ENCODE measurements at regions not wholly inside any gene's neighbourhood (a gene's known extent, or its start where the extent isn't known, plus 50 kb on each side); places are given as distances from the start of the nearest gene placed in this dataset.

- no peak overlapping the region for H3K4me3 ChIP-seq
- no peaks in the 10 kb centered on the region for H3K36me3 ChIP-seq
- no peaks in the 10 kb centered on the region for H3K27me3 ChIP-seq
- 82 to 100% methylated on average over 1 of the region's 1 CpG for WGBS, 2 donors
- H3K27ac ChIP-seq = no peak overlapping the region
- H3K9me3 ChIP-seq = no peaks in the 10 kb centered on the region
- no peak for TF ChIP-seq EP300 (IDR thresholded peaks at IDR 0.05)
- DNase-seq (no peak), ATAC-seq (ENCODE audit: low FRiP score in 2 of 2) (no peak)
- H3K4me1 ChIP-seq = no peaks in the 10 kb centered on the region
Observed at GRCh38 chr3:82054849-82055248, 293.4 kb upstream of the GBE1 start.

GRCh38 chr3:82053236-82053635, 291.8 kb upstream of the GBE1 start:
- H3K9me3 ChIP-seq = no peaks in the 10 kb centered on the region
- H3K4me3 ChIP-seq = no peak overlapping the region
- 79 to 84% methylated on average over 1 of the region's 1 CpG for WGBS, 2 donors
- DNase-seq (no peak), ATAC-seq (ENCODE audit: low FRiP score in 2 of 2) (no peak)
- no peaks in the 10 kb centered on the region for H3K27me3 ChIP-seq
- H3K27ac ChIP-seq = no peak overlapping the region
- H3K36me3 ChIP-seq = no peaks in the 10 kb centered on the region
- no peak for TF ChIP-seq EP300 (IDR thresholded peaks at IDR 0.05)
- no peak for TF ChIP-seq POLR2A (IDR thresholded peaks at IDR 0.05)
- TF ChIP-seq POLR2AphosphoS5 (IDR thresholded peaks at IDR 0.05) = no peak
- TF ChIP-seq CTCF (IDR thresholded peaks at IDR 0.05) = no peak
- no peaks in the 10 kb centered on the region for H3K4me1 ChIP-seq

GRCh38 chr3:82050382-82050781, 288.9 kb upstream of the GBE1 start:
- no peaks in the 10 kb centered on the region for H3K27me3 ChIP-seq
- TF ChIP-seq POLR2AphosphoS5 (IDR thresholded peaks at IDR 0.05) = no peak
- TF ChIP-seq POLR2A (IDR thresholded peaks at IDR 0.05) = no peak
- TF ChIP-seq EP300 (IDR thresholded peaks at IDR 0.05) = no peak
- no peak for TF ChIP-seq CTCF (IDR thresholded peaks at IDR 0.05)
- ATAC-seq (ENCODE audit: low FRiP score in 2 of 2) (no peak), DNase-seq (no peak)
- no peak overlapping the region for H3K4me3 ChIP-seq
- H3K4me1 ChIP-seq = no peaks in the 10 kb centered on the region
- H3K36me3 ChIP-seq = no peaks in the 10 kb centered on the region
- no peak overlapping the region for H3K27ac ChIP-seq
- H3K9me3 ChIP-seq = no peaks in the 10 kb centered on the region
- 90 to 96% methylated on average over 1 of the region's 1 CpG for WGBS, 2 donors

- no peak for ATAC-seq (ENCODE audit: low FRiP score in 2 of 2)
- WGBS, 2 donors = 76 to 77% methylated on average over 3 of the region's 3 CpGs
- Histone ChIP-seq H3K4me1 (no peaks in the 10 kb centered on the region), H3K27me3 (no peaks in the 10 kb centered on the region), H3K4me3 (no peak overlapping the region), H3K9me3 (no peaks in the 10 kb centered on the region), H3K36me3 (no peaks in the 10 kb centered on the region), H3K27ac (no peak overlapping the region)
- TF ChIP-seq POLR2AphosphoS5 (IDR thresholded peaks at IDR 0.05) = no peak
- TF ChIP-seq POLR2A (IDR thresholded peaks at IDR 0.05) = no peak
- no peak for TF ChIP-seq CTCF (IDR thresholded peaks at IDR 0.05)
- no peak for TF ChIP-seq EP300 (IDR thresholded peaks at IDR 0.05)
- DNase-seq = no peak
Observed at GRCh38 chr3:82048711-82049110, 287.3 kb upstream of the GBE1 start.

- no peak overlapping the region for H3K27ac ChIP-seq
- no peaks in the 10 kb centered on the region for H3K27me3 ChIP-seq
- DNase-seq = no peak
- no peaks in the 10 kb centered on the region for H3K36me3 ChIP-seq
- no peaks in the 10 kb centered on the region for H3K9me3 ChIP-seq
- no peak overlapping the region for H3K4me3 ChIP-seq
- TF ChIP-seq EP300 (IDR thresholded peaks at IDR 0.05) = no peak
- no peak for TF ChIP-seq POLR2AphosphoS5 (IDR thresholded peaks at IDR 0.05)
- TF ChIP-seq CTCF (IDR thresholded peaks at IDR 0.05) = no peak
- TF ChIP-seq POLR2A (IDR thresholded peaks at IDR 0.05) = no peak
- no peaks in the 10 kb centered on the region for H3K4me1 ChIP-seq
- ATAC-seq (ENCODE audit: low FRiP score in 2 of 2) = no peak
- WGBS, 2 donors = 66 to 68% methylated on average over 4 of the region's 4 CpGs
Observed at GRCh38 chr3:82044930-82045705, 283.7 kb upstream of the GBE1 start.

All from upper lobe of left lung (tissue), 6 donors.